ENCODE measurements at regions not wholly inside any gene's neighbourhood (a gene's known extent, or its start where the extent isn't known, plus 50 kb on each side); places are given as distances from the start of the nearest gene placed in this dataset.

DNA sequence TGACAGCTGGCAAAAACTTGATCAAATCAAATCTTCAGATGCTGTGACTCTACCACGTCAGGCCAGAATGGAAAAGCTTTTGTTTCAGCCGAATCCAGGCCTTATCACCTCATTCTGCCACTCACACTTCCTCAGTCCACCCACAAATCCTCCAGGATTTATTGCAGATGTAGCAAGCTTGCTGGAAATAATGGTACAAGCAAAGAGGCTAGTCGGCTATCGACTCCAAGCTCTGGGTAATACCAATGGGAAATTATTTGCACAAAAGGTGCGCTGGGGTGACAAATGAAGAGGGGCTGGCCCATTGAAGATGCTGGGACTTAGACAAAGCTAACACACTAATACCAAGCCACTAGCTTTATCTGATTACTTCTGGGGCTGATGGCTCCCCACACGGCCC, 250.5 kb downstream of the ASCL1 start:
- Mint-ChIP-seq H3K27ac (no peak overlapping the region), H3K9me3 (ENCODE audit: low read depth) (no peaks in the 10 kb centered on the region), H3K36me3 (ENCODE audit: insufficient read depth) (no peaks in the 10 kb centered on the region), H3K4me3 (ENCODE audit: low read depth) (no peak overlapping the region), H3K27me3 (peaks cover 55% of the 10 kb centered on the region), H3K4me1 (ENCODE audit: low read depth) (no peaks in the 10 kb centered on the region)
- no peak for DNase-seq (ENCODE audit: low spot score, unreplicated experiment)
- TF ChIP-seq, protein P1, sequence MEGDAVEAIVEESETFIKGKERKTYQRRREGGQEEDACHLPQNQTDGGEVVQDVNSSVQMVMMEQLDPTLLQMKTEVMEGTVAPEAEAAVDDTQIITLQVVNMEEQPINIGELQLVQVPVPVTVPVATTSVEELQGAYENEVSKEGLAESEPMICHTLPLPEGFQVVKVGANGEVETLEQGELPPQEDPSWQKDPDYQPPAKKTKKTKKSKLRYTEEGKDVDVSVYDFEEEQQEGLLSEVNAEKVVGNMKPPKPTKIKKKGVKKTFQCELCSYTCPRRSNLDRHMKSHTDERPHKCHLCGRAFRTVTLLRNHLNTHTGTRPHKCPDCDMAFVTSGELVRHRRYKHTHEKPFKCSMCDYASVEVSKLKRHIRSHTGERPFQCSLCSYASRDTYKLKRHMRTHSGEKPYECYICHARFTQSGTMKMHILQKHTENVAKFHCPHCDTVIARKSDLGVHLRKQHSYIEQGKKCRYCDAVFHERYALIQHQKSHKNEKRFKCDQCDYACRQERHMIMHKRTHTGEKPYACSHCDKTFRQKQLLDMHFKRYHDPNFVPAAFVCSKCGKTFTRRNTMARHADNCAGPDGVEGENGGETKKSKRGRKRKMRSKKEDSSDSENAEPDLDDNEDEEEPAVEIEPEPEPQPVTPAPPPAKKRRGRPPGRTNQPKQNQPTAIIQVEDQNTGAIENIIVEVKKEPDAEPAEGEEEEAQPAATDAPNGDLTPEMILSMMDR (IDR thresholded peaks at IDR 0.05; ENCODE audit: unreplicated experiment): no peak

- no peak overlapping the region for H3K27ac Mint-ChIP-seq
- peaks cover 3% of the 10 kb centered on the region for H3K9me3 Mint-ChIP-seq (ENCODE audit: low read depth)
- no peaks in the 10 kb centered on the region for H3K36me3 Mint-ChIP-seq (ENCODE audit: insufficient read depth)
- H3K4me3 Mint-ChIP-seq (ENCODE audit: low read depth): no peak overlapping the region
- TF ChIP-seq, protein P1 (IDR thresholded peaks at IDR 0.05; ENCODE audit: unreplicated experiment): no peak
- peaks cover 3% of the 10 kb centered on the region for H3K4me1 Mint-ChIP-seq (ENCODE audit: low read depth)
- H3K27me3 Mint-ChIP-seq: peaks cover 24% of the 10 kb centered on the region
- DNase-seq (ENCODE audit: low spot score, unreplicated experiment): no peak
Measured at GRCh38 chr12:103241184-103241583, 254.6 kb downstream of the C12orf42 start.

GRCh38 chr12:103244596-103244995, 251.2 kb downstream of the C12orf42 start:
- Mint-ChIP-seq H3K27me3 (peaks cover 4% of the 10 kb centered on the region), H3K36me3 (ENCODE audit: insufficient read depth) (no peaks in the 10 kb centered on the region), H3K4me1 (ENCODE audit: low read depth) (peaks cover 13% of the 10 kb centered on the region), H3K9me3 (ENCODE audit: low read depth) (no peaks in the 10 kb centered on the region), H3K27ac (no peak overlapping the region), H3K4me3 (ENCODE audit: low read depth) (no peak overlapping the region)
- DNase-seq (ENCODE audit: low spot score, unreplicated experiment): no peak
- TF ChIP-seq, protein P1 (IDR thresholded peaks at IDR 0.05; ENCODE audit: unreplicated experiment): no peak

GRCh38 chr12:103247531-103247930, 248.2 kb downstream of the C12orf42 start:
- H3K27ac Mint-ChIP-seq: no peak overlapping the region
- H3K4me3 Mint-ChIP-seq (ENCODE audit: low read depth): no peak overlapping the region
- peaks cover 3% of the 10 kb centered on the region for H3K27me3 Mint-ChIP-seq
- peaks cover 17% of the 10 kb centered on the region for H3K4me1 Mint-ChIP-seq (ENCODE audit: low read depth)
- DNase-seq (ENCODE audit: low spot score, unreplicated experiment): no peak
- H3K36me3 Mint-ChIP-seq (ENCODE audit: insufficient read depth): no peaks in the 10 kb centered on the region
- H3K9me3 Mint-ChIP-seq (ENCODE audit: low read depth): peaks cover 4% of the 10 kb centered on the region
- TF ChIP-seq, protein P1 (IDR thresholded peaks at IDR 0.05; ENCODE audit: unreplicated experiment): no peak

DNA sequence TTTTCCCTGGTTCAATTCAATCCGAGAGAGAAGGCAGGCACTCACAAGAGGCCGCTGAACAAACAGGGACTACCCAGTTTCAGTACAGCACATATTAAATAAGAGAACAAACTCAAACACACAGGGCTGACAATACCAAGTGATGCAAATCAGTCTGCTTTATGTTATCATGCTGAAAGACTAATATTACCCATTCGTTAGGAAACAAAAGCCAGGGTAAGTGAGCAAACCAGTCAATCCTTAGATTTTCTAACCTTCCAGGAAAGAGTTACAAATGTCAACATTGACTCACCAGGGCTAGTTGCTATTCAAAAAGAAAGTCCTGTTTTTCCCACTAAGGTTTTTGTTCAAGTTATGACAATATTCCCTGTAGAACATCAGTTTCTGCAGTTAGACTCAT, 246.2 kb downstream of the C12orf42 start:
- Mint-ChIP-seq H3K36me3 (ENCODE audit: insufficient read depth) (no peaks in the 10 kb centered on the region), H3K27ac (no peak overlapping the region), H3K9me3 (ENCODE audit: low read depth) (peaks cover 8% of the 10 kb centered on the region), H3K4me3 (ENCODE audit: low read depth) (no peak overlapping the region), H3K27me3 (peaks cover 4% of the 10 kb centered on the region), H3K4me1 (ENCODE audit: low read depth) (peaks cover 17% of the 10 kb centered on the region)
- TF ChIP-seq, protein P1 (IDR thresholded peaks at IDR 0.05; ENCODE audit: unreplicated experiment): no peak
- no peak for DNase-seq (ENCODE audit: low spot score, unreplicated experiment)
